OCI-LY7 (cell line): ENCODE measurements at regions not wholly inside any gene's neighbourhood (a gene's known extent, or its start where the extent isn't known, plus 50 kb on each side); places are given as distances from the start of the nearest gene placed in this dataset.

Source experiments
- BruUV-seq: library from RNA; stranded (reverse); fragments of 400-500 nt; replicated peaks from 2 replicates; lab custom pipeline; 2021; lab: Mats Ljungman, UMichigan
- CTCF ChIA-PET: fragments of 300-600 bp; sonication (Branson Sonifier 250); formaldehyde crosslinking; loops from one replicate; lab custom pipeline; 2022; ENCODE audit warnings: antibody characterized with exemption; ENCODE audit not compliant: unreplicated experiment; lab: Charles Lee
- POLR2A ChIA-PET: fragments of 300-600 bp; sonication (Branson Sonifier 250); formaldehyde crosslinking; loops from one replicate; lab custom pipeline; 2022; ENCODE audit warnings: antibody characterized with exemption; lab: Charles Lee
- DNase-seq: peaks from one replicate; pipeline ENCODE4 v3.0.0-alpha.2; 2015; ENCODE audit warnings: low spot score
- H2AFZ ChIP-seq: fragments of 200-600 bp; sonication (generic), shearing (Covaris generic); 2 replicates; pipeline ENCODE4 v1.6.1; 2014; ENCODE audit warnings: mild to moderate bottlenecking, antibody characterized with exemption, low read length, moderate library complexity
- H3K27ac ChIP-seq: fragments of 200-600 bp; sonication (generic); 2 replicates; pipeline ENCODE4 v1.5.1; 2014; ENCODE audit warnings: mixed run types, low read depth, mild to moderate bottlenecking, moderate library complexity, low read length, inconsistent platforms; ENCODE audit not compliant: poor library complexity, severe bottlenecking
- H3K36me3 ChIP-seq: fragments of 200-600 bp; sonication (generic); 2 replicates; pipeline ENCODE4 v1.6.1; 2014; ENCODE audit warnings: mild to moderate bottlenecking, antibody characterized with exemption, low read length, moderate library complexity, mixed read lengths; ENCODE audit not compliant: insufficient read depth
- H3K4me1 ChIP-seq: fragments of 200-600 bp; sonication (generic); 2 replicates; pipeline ENCODE4 v1.5.1; 2014; ENCODE audit warnings: mild to moderate bottlenecking, low read length; ENCODE audit not compliant: insufficient read depth, poor library complexity, severe bottlenecking
- H3K4me2 ChIP-seq: fragments of 200-600 bp; sonication (generic); 2 replicates; pipeline ENCODE4 v1.6.1; 2014; ENCODE audit warnings: mild to moderate bottlenecking, low read length
- H3K4me3 ChIP-seq: fragments of 200-600 bp; sonication (generic); 2 replicates; pipeline ENCODE4 v1.5.1; 2014; ENCODE audit warnings: mild to moderate bottlenecking, low read depth, low read length; ENCODE audit not compliant: poor library complexity, severe bottlenecking
- H3K79me2 ChIP-seq: fragments of 200-600 bp; sonication (generic); 2 replicates; pipeline ENCODE4 v1.6.1; 2016; ENCODE audit warnings: low read depth, mild to moderate bottlenecking, low read length, moderate library complexity, mixed read lengths; ENCODE audit not compliant: insufficient read depth
- H3K9me2 ChIP-seq: fragments of 200-600 bp; sonication (generic); 2 replicates; pipeline ENCODE4 v1.6.1; 2016; ENCODE audit warnings: mild to moderate bottlenecking, low read length, mixed read lengths; ENCODE audit not compliant: insufficient read depth
- H3K9me3 ChIP-seq: fragments of 200-600 bp; sonication (generic); 2 replicates; pipeline ENCODE4 v1.6.1; 2014; ENCODE audit warnings: mild to moderate bottlenecking, mixed run types, low read length, mixed read lengths
- H4K20me1 ChIP-seq: fragments of 200-600 bp; sonication (generic); 2 replicates; pipeline ENCODE4 v1.6.1; 2014; ENCODE audit warnings: mild to moderate bottlenecking, antibody characterized with exemption, low read length, moderate library complexity, mixed read lengths; ENCODE audit not compliant: insufficient read depth
- CTCF ChIP-seq: fragments of 200-600 bp; sonication (generic); conservative IDR thresholded peaks from 2 replicates; pipeline ENCODE4 v1.5.1; 2014; ENCODE audit warnings: mild to moderate bottlenecking, antibody characterized with exemption, low read length, moderate library complexity, mixed read lengths
- EZH2phosphoT487 ChIP-seq: fragments of 200-600 bp; sonication (generic); IDR thresholded peaks from 2 replicates; pipeline ENCODE4 v1.6.1; 2018; ENCODE audit warnings: low read depth, borderline replicate concordance, mild to moderate bottlenecking, mixed run types, antibody characterized with exemption, low read length, moderate library complexity, mixed read lengths
- intact Hi-C: fragments of 100-400 bp; cut with micrococcal nuclease; formaldehyde crosslinking; loops from one replicate; pipeline ENCODE4 v1.10.0; 2022; ENCODE audit not compliant: unreplicated experiment

- DNase-seq = no peak
These were observed 547.5 kb downstream of the MMUT start for GRCh38 chr6:48915591-48915990.

DNA sequence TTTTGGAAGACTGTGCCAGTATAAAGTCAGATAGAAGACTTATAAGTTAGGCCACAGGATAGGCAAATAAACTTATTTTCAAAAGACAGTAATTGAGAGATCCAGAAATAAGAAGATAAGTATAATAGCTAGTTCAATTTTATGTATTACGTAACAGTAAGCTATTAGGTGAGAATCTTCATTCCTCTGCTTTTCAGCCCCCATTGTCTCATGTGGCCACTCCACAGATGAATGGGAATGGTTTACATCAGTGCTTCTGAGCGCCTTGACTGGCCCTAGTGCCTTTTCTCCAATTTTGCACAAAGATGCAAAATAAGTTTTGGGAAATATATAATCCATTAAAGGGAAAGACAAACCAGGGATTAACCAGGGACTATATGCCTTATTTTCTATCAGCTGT lies 550.5 kb downstream of the MMUT start:
- intact Hi-C loops = no loop called here
- POLR2A ChIA-PET = interaction anchor here (1.1 kb wide), 1 partner anchor 12 kb away, joined by 3 read pairs; no protein-coding TSS in a partner anchor
- BruUV-seq = no TSS peak
- Histone ChIP-seq H2AFZ (no peak overlapping the region), H4K20me1 (no peaks in the 10 kb centered on the region), H3K27ac (no peak overlapping the region), H3K4me1 (no peaks in the 10 kb centered on the region), H3K9me2 (no peaks in the 10 kb centered on the region), H3K4me2 (no peak overlapping the region), H3K9me3 (no peaks in the 10 kb centered on the region), H3K4me3 (no peak overlapping the region), H3K79me2 (no peaks in the 10 kb centered on the region), H3K36me3 (no peaks in the 10 kb centered on the region)
- TF ChIP-seq EZH2phosphoT487 (no peak), CTCF (no peak)
- CTCF ChIA-PET = no interaction called here
- no peak for DNase-seq

More at GRCh38 chr6:48915591-48915990, 547.5 kb downstream of the MMUT start:
- POLR2A ChIA-PET = no interaction called here
- Histone ChIP-seq H2AFZ (no peak overlapping the region), H4K20me1 (no peaks in the 10 kb centered on the region), H3K27ac (no peak overlapping the region), H3K4me2 (no peak overlapping the region), H3K79me2 (no peaks in the 10 kb centered on the region), H3K4me3 (no peak overlapping the region), H3K9me2 (no peaks in the 10 kb centered on the region), H3K4me1 (no peaks in the 10 kb centered on the region), H3K36me3 (no peaks in the 10 kb centered on the region), H3K9me3 (no peaks in the 10 kb centered on the region)
- intact Hi-C loops = no loop called here
- BruUV-seq = no TSS peak
- no peak for TF ChIP-seq CTCF
- no peak for TF ChIP-seq EZH2phosphoT487
- CTCF ChIA-PET = no interaction called here

DNA sequence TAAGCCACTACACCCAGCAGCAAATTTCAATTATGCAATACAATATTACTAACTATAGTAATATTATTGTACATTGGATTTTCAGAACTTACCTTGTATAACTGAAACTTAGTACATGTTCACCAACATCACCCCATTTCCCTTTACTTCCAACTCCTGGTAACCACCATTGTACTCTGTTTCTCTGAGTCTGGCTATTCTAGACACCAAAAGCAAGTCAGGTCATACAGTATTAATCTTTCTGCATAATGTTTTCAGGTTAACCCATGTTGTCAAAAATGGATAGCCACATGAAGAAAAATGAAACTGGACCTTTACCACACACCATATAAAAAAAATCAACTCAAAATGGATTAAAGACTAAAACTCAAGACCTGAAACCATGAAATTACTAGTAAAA lies 558.2 kb downstream of the MMUT start:
- ChIA-PET POLR2A (interaction anchor here (0.6 kb wide), 1 partner anchor 13 kb away, joined by 7 read pairs; no protein-coding TSS in a partner anchor), CTCF (no interaction called here)
- H3K27ac ChIP-seq = no peak overlapping the region
- TF ChIP-seq EZH2phosphoT487 (no peak), CTCF (no peak)
- H3K36me3 ChIP-seq = no peaks in the 10 kb centered on the region
- no peak overlapping the region for H2AFZ ChIP-seq
- no peak overlapping the region for H3K4me2 ChIP-seq
- intact Hi-C loops = no loop called here
- BruUV-seq = no TSS peak
- no peaks in the 10 kb centered on the region for H3K79me2 ChIP-seq
- H3K4me3 ChIP-seq = no peak overlapping the region
- H3K4me1 ChIP-seq = no peaks in the 10 kb centered on the region
- no peaks in the 10 kb centered on the region for H3K9me3 ChIP-seq
- no peak for DNase-seq
- H3K9me2 ChIP-seq = no peaks in the 10 kb centered on the region
- H4K20me1 ChIP-seq = no peaks in the 10 kb centered on the region
